BE2C (cell line): ENCODE measurements at regions not wholly inside any gene's neighbourhood (a gene's known extent, or its start where the extent isn't known, plus 50 kb on each side); places are given as distances from the start of the nearest gene placed in this dataset.

Experiments
- DNase-seq: peaks from one replicate; pipeline ENCODE4 v3.0.0-alpha.2; 2020
- H3K27me3 ChIP-seq: fragments of 250-450 bp; sonication (Bioruptor Pico); 2 replicates; pipeline ENCODE4 v1.5.1; 2020; ENCODE audit warnings: mild to moderate bottlenecking
- H3K36me3 ChIP-seq: fragments of 250-450 bp; sonication (Bioruptor Pico); 2 replicates; pipeline ENCODE4 v1.5.1; 2020; ENCODE audit warnings: mild to moderate bottlenecking
- H3K4me1 ChIP-seq: fragments of 250-450 bp; sonication (Bioruptor Pico); 2 replicates; pipeline ENCODE4 v1.5.1; 2020
- H3K4me3 ChIP-seq: 2 replicates; pipeline ENCODE4 v1.5.1; 2011; ENCODE audit warnings: low read depth, low read length
- H3K9me3 ChIP-seq: fragments of 250-450 bp; sonication (Bioruptor Pico); 2 replicates; pipeline ENCODE4 v1.5.1; 2020
- TF ChIP-seq, protein P1 (sequence below): IDR thresholded peaks from 2 replicates; pipeline ENCODE4 v1.5.1; 2012; ENCODE audit warnings: mild to moderate bottlenecking, low read depth, low read length

DNA sequence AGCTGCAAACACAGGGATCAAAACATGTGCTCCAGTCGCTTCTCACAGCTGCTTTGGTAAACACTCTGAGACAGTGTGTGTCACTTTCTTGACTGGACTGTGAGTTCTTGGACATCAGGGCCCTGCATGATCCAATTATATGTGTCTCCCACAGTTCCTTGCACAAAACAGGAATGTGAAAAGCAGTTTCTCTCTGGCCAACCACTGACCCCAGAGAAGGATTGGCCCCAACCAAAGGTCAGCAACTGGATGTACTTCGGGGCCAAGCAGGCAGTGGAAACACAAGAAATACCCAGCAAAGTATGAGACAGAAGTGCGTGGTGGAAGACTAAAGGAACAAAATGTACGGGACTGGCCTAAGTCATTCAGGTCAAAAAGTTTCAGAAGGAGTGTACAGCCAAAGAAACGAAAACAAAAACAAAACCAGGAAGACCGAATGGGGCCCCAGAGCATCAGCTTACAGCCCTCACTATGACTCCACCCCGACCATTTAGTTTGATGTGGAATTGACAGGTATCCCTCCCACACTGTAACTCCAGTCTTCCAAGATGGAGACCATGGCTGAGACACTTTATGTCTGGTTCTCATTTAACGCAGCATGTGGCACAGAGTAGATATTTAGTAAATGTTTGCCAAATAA, 76.7 kb upstream of the LPP start:
- Histone ChIP-seq H3K36me3 (no peaks in the 10 kb centered on the region), H3K4me1 (no peaks in the 10 kb centered on the region), H3K9me3 (no peaks in the 10 kb centered on the region), H3K27me3 (no peaks in the 10 kb centered on the region), H3K4me3 (no peak overlapping the region)
- TF ChIP-seq, protein P1, sequence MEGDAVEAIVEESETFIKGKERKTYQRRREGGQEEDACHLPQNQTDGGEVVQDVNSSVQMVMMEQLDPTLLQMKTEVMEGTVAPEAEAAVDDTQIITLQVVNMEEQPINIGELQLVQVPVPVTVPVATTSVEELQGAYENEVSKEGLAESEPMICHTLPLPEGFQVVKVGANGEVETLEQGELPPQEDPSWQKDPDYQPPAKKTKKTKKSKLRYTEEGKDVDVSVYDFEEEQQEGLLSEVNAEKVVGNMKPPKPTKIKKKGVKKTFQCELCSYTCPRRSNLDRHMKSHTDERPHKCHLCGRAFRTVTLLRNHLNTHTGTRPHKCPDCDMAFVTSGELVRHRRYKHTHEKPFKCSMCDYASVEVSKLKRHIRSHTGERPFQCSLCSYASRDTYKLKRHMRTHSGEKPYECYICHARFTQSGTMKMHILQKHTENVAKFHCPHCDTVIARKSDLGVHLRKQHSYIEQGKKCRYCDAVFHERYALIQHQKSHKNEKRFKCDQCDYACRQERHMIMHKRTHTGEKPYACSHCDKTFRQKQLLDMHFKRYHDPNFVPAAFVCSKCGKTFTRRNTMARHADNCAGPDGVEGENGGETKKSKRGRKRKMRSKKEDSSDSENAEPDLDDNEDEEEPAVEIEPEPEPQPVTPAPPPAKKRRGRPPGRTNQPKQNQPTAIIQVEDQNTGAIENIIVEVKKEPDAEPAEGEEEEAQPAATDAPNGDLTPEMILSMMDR = no peak
- DNase-seq = no peak

DNA sequence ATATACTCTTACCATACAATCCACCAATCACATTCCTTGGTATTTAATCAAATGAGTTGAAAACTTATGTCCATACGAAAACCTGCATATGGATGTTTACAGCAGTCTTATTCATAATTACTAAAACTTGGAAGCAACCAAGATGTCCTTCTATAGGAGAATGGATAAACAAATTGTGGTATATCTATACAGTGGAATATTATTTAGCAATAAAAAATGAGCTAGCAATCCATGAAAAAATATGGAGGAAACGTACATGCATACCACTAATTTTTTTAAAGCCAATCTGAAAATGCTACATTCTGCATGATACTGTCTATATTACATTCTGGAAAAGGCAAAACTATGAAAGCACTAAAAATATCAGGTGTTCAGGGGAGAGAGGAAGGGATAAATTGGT, 73.9 kb upstream of the LPP start:
- Histone ChIP-seq H3K4me3 (no peak overlapping the region), H3K9me3 (no peaks in the 10 kb centered on the region), H3K27me3 (no peaks in the 10 kb centered on the region), H3K4me1 (no peaks in the 10 kb centered on the region), H3K36me3 (no peaks in the 10 kb centered on the region)
- DNase-seq = no peak
- TF ChIP-seq, protein P1 = no peak

DNA sequence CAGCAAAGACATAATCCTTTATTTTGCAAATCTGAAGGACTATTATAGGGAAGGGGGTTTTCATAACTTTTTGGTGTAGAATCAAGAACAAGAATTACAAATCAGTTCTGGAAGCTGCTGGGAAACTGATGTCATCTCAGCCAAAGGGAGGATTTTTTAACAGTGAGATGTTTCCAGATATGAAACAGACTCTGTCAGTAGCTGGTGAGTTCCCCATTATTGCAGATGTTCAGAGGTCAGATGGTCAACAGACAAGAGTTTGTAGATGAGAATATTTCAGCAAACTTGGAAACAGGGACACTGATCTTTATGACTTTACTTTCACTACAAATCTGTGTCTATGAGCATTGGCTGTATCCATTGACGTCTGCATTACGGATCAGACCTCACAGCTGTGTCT, 71.9 kb upstream of the LPP start:
- TF ChIP-seq, protein P1 = no peak
- Histone ChIP-seq H3K9me3 (no peaks in the 10 kb centered on the region), H3K4me1 (no peaks in the 10 kb centered on the region), H3K4me3 (no peak overlapping the region), H3K27me3 (no peaks in the 10 kb centered on the region), H3K36me3 (no peaks in the 10 kb centered on the region)
- DNase-seq = no peak

DNA sequence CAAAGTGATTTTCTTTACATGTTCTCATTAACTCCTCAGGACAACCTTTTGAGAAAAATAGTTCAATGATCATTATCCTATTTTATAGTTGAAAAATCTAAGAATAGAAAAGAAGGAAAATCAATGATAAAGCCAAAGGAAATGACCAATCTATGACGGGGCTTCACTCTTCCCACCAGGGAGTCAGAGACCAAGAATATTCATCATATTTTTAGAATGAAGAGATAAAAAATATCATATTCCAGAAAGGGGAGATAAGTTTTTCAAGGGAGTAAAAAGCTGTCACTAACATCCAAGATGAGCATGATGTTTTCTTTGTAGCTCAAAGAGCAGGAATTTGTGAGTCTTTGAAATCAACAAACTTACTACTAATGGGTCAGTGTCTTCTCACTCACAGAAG, 71.5 kb upstream of the LPP start:
- TF ChIP-seq, protein P1 = no peak
- no peak for DNase-seq
- Histone ChIP-seq H3K9me3 (no peaks in the 10 kb centered on the region), H3K4me3 (no peak overlapping the region), H3K36me3 (no peaks in the 10 kb centered on the region), H3K27me3 (no peaks in the 10 kb centered on the region), H3K4me1 (no peaks in the 10 kb centered on the region)

DNA sequence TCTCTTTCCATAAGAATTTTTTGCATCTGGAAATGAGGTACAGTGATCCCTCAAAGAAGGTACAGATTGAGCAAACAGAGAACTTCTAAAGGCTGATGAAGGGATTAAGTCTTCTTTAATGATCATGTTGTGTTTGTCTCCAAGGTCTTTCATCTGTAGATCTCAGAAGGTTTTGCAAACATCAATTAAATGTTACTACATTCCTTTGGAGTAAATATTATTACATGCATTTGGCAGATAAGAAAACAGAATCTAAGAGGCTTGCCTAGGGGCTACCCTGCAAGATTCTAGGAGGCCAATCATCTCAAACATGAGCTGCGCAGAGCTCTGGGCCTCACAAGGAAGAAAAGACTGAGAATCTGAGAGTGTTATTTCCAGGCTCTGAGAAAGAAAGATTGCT, 70.9 kb upstream of the LPP start:
- H3K36me3 ChIP-seq = no peaks in the 10 kb centered on the region
- no peaks in the 10 kb centered on the region for H3K9me3 ChIP-seq
- H3K27me3 ChIP-seq = no peaks in the 10 kb centered on the region
- H3K4me1 ChIP-seq = no peaks in the 10 kb centered on the region
- TF ChIP-seq, protein P1 = no peak
- no peak for DNase-seq
- H3K4me3 ChIP-seq = no peak overlapping the region

DNA sequence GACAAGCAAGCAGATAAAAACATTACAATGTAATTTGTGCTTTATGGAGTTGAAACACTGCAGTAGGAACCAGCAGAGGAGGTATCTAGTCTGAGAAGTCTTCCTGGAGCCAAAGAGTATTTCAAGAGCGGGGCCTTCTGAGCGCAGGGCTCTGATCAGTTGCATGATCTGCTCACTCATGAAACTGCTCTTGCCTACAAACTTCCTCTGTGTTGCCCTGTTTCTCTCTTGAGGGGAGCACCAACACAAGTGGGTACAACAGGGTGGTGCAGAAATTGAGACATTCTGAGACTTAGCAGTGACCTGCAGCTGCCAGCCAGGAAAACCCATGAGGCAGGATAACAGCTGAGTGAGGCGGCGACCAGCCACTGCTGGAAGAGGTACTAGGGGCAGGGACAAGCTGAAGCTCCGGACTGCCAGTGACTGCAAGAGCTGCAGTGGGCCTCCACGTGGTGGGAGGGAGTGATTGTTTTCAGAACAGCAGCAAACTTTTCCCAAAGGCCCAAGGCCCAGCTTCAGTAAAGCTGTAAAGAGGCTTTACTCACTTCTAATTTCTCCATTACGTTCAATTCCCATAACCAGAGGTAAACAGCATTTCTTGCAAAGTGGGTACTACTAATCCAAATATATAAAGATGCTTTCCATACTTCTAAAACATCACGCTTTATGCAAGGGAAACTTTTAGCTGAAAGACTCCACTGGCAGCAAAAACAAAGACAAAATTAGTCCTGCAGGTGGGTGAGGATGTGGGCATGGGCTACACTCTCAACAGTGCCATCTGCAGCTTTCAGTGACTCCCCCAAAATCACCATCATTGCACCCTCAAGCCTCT, 69.0 kb upstream of the LPP start:
- Histone ChIP-seq H3K9me3 (no peaks in the 10 kb centered on the region), H3K36me3 (no peaks in the 10 kb centered on the region), H3K4me1 (no peaks in the 10 kb centered on the region), H3K27me3 (no peaks in the 10 kb centered on the region), H3K4me3 (no peak overlapping the region)
- TF ChIP-seq, protein P1 = no peak
- no peak for DNase-seq
